H1 (cell line): ENCODE measurements at regions not wholly inside any gene's neighbourhood (a gene's known extent, or its start where the extent isn't known, plus 50 kb on each side); places are given as distances from the start of the nearest gene placed in this dataset.
"Not testable (repeated sequence)": the region's sequence is repeated elsewhere in the genome, so short reads cannot be mapped to it uniquely, and the experiment has no call there.

Source experiments
- CTCF ChIA-PET: fragments of 300-600 bp; sonication (Branson Sonifier 250); formaldehyde crosslinking; loops from one replicate; lab custom pipeline; 2021; ENCODE audit not compliant: partially characterized antibody; lab: Charles Lee
- POLR2A ChIA-PET: fragments of 300-600 bp; sonication (Branson Sonifier 250); formaldehyde crosslinking; loops from one replicate; lab custom pipeline; 2021; ENCODE audit warnings: inconsistent platforms; ENCODE audit not compliant: partially characterized antibody; lab: Charles Lee
- DNase-seq, 2 experiments: peaks; one replicate each; pipeline versions ENCODE4 v3.0.0 to v3.0.0-alpha.2; 2010 to 2022; ENCODE audit warnings: low spot score in 2 of 2, low read depth in 1 of 2, mixed read lengths in 1 of 2
- FAIRE-seq: peaks from 2 replicates; lab custom pipeline; 2011; peaks lifted over from hg19 to GRCh38; lab: Jason Lieb, UNC
- H2AFZ ChIP-seq: 2 replicates; pipeline ENCODE4 v1.8.1; 2012; ENCODE audit warnings: low read length, inconsistent platforms
- H2AK5ac ChIP-seq: 2 replicates; pipeline ENCODE4 v1.6.1; 2013; ENCODE audit warnings: low read depth, low read length
- H2BK120ac ChIP-seq: replicated peaks from 2 replicates; pipeline ENCODE3; 2013; ENCODE audit warnings: low read depth, low read length, inconsistent platforms
- H2BK12ac ChIP-seq: 2 replicates; pipeline ENCODE4 v1.6.1; 2013; ENCODE audit warnings: low read depth, low read length
- H2BK15ac ChIP-seq: 2 replicates; pipeline ENCODE4 v1.6.1; 2013; ENCODE audit warnings: low read length
- H2BK20ac ChIP-seq: 2 replicates; pipeline ENCODE4 v1.6.1; 2013; ENCODE audit warnings: low read length
- H2BK5ac ChIP-seq: 2 replicates; pipeline ENCODE4 v1.6.1; 2013; ENCODE audit warnings: low read depth, low read length
- H3K14ac ChIP-seq: 2 replicates; pipeline ENCODE4 v1.6.1; 2013; ENCODE audit warnings: inconsistent platforms; ENCODE audit not compliant: insufficient read length
- H3K18ac ChIP-seq: 2 replicates; pipeline ENCODE4 v1.6.1; 2013; ENCODE audit warnings: low read length; ENCODE audit errors: extremely low read depth
- H3K23ac ChIP-seq: 2 replicates; pipeline ENCODE4 v1.6.1; 2013; ENCODE audit warnings: inconsistent platforms; ENCODE audit not compliant: insufficient read length
- H3K23me2 ChIP-seq: 2 replicates; pipeline ENCODE4 v1.6.1; 2013; ENCODE audit warnings: low read depth, low read length
- H3K27ac ChIP-seq: 2 replicates; pipeline ENCODE4 v1.6.1; 2011; ENCODE audit warnings: low read depth, low read length, inconsistent platforms
- H3K27me3 ChIP-seq, 4 experiments: replicated peaks in 1 of 4; 1 replicate in 1 of 4; 2 replicates in 3 of 4; pipeline versions ENCODE4 v1.6.1 to v1.8.1; 2011 to 2013; ENCODE audit warnings: low read length in 3 of 4, mild to moderate bottlenecking in 3 of 4, inconsistent platforms in 2 of 4, mixed read lengths in 2 of 4, moderate library complexity in 1 of 4; ENCODE audit not compliant: control insufficient read depth in 3 of 4, insufficient read depth in 3 of 4; ENCODE audit errors: extremely low read depth in 1 of 4
- H3K36me3 ChIP-seq, 4 experiments: 2 replicates each; pipeline versions ENCODE4 v1.6.1 to v1.8.1; 2011 to 2013; ENCODE audit warnings: mild to moderate bottlenecking in 4 of 4, low read length in 3 of 4, moderate library complexity in 2 of 4, control low read depth in 1 of 4, inconsistent platforms in 1 of 4; ENCODE audit not compliant: insufficient read depth in 4 of 4, control insufficient read depth in 2 of 4
- H3K4ac ChIP-seq: replicated peaks from 2 replicates; pipeline ENCODE3; 2013; ENCODE audit warnings: low read length, low read depth, mixed read lengths, inconsistent platforms; ENCODE audit not compliant: insufficient read length
- H3K4me1 ChIP-seq, 4 experiments: replicated peaks in 1 of 4; 1 replicate in 1 of 4; 2 replicates in 3 of 4; pipeline versions ENCODE4 v1.6.1 to v1.8.1; 2011 to 2013; ENCODE audit warnings: low read length in 3 of 4, inconsistent platforms in 2 of 4, mixed read lengths in 1 of 4; ENCODE audit not compliant: insufficient read depth in 4 of 4, control insufficient read depth in 3 of 4
- H3K4me2 ChIP-seq, 2 experiments: 2 replicates each; pipeline versions ENCODE4 v1.6.1 to v1.8.1; 2011 to 2013; ENCODE audit warnings: low read depth in 2 of 2, low read length in 2 of 2, control low read depth in 1 of 2, inconsistent platforms in 1 of 2, mild to moderate bottlenecking in 1 of 2; ENCODE audit not compliant: insufficient read depth in 1 of 2
- H3K4me3 ChIP-seq, 4 experiments: fragments of 200-600, 300-600 bp in 1 of 4; sonication (generic), shearing (Covaris generic), sonication (Bioruptor Twin) in 1 of 4; 2 replicates each; pipeline versions ENCODE4 v1.5.1 to v1.8.1; 2011 to 2016; ENCODE audit warnings: low read length in 4 of 4, low read depth in 3 of 4, control low read depth in 2 of 4, inconsistent platforms in 2 of 4, mild to moderate bottlenecking in 2 of 4, mixed read lengths in 1 of 4, moderate library complexity in 1 of 4; ENCODE audit not compliant: insufficient read depth in 2 of 4; ENCODE audit errors: extremely low read depth in 1 of 4
- H3K56ac ChIP-seq: replicated peaks from 2 replicates; pipeline ENCODE3; 2013; ENCODE audit warnings: low read depth, mild to moderate bottlenecking, mixed read lengths, low read length, inconsistent platforms; ENCODE audit not compliant: insufficient read length
- H3K79me1 ChIP-seq: 2 replicates; pipeline ENCODE4 v1.6.1; 2013; ENCODE audit warnings: low read depth, low read length, control low read depth
- H3K79me2 ChIP-seq, 2 experiments: 2 replicates each; pipeline versions ENCODE4 v1.6.1 to v1.8.1; 2012 to 2013; ENCODE audit warnings: low read length in 2 of 2, mild to moderate bottlenecking in 2 of 2, inconsistent platforms in 1 of 2; ENCODE audit not compliant: insufficient read depth in 2 of 2, control insufficient read depth in 1 of 2
- H3K9ac ChIP-seq, 4 experiments: replicated peaks in 1 of 4; 1 replicate in 1 of 4; 2 replicates in 3 of 4; pipeline versions ENCODE4 v1.6.1 to v1.8.1; 2011 to 2013; ENCODE audit warnings: low read depth in 3 of 4, low read length in 3 of 4, control low read depth in 2 of 4, mild to moderate bottlenecking in 2 of 4, moderate library complexity in 2 of 4, inconsistent platforms in 1 of 4; ENCODE audit errors: extremely low read depth in 1 of 4
- H3K9me3 ChIP-seq, 2 experiments: 2 replicates each; pipeline versions ENCODE4 v1.6.1 to v1.8.1; 2012 to 2013; ENCODE audit warnings: mild to moderate bottlenecking in 2 of 2, moderate library complexity in 2 of 2, control low read depth in 1 of 2, inconsistent platforms in 1 of 2, low read depth in 1 of 2, low read length in 1 of 2, mixed read lengths in 1 of 2; ENCODE audit not compliant: insufficient read depth in 2 of 2
- H4K20me1 ChIP-seq, 2 experiments: replicated peaks in 1 of 2; 2 replicates each; pipeline versions ENCODE3 to v1.8.1; 2011 to 2013; ENCODE audit warnings: inconsistent platforms in 2 of 2, low read length in 2 of 2, mild to moderate bottlenecking in 1 of 2; ENCODE audit not compliant: insufficient read depth in 2 of 2, control insufficient read depth in 1 of 2
- H4K5ac ChIP-seq: 2 replicates; pipeline ENCODE4 v1.6.1; 2013; ENCODE audit warnings: low read length, low read depth, mixed read lengths, inconsistent platforms; ENCODE audit not compliant: insufficient read length
- H4K8ac ChIP-seq: 2 replicates; pipeline ENCODE4 v1.8.0; 2013; ENCODE audit warnings: mild to moderate bottlenecking, moderate library complexity, low read length, inconsistent platforms; ENCODE audit not compliant: insufficient read depth; ENCODE audit errors: extremely low read depth
- H4K91ac ChIP-seq: replicated peaks from 2 replicates; pipeline ENCODE3; 2013; ENCODE audit warnings: low read length, mixed read lengths, inconsistent platforms; ENCODE audit not compliant: insufficient read length
- WGBS, 2 experiments: shearing (Covaris generic) in 1 of 2; methylation state at CpG; one replicate each; pipeline versions ENCODE4 v1.1.6 to v1.1.7; 2013 to 2015; ENCODE audit warnings: low lambda C conversion rate in 2 of 2, mixed read lengths in 2 of 2, inconsistent platforms in 1 of 2, low coverage in 1 of 2, missing lambda C conversion rate in 1 of 2; ENCODE audit not compliant: insufficient replicate concordance in 2 of 2, insufficient coverage in 1 of 2, insufficient read length in 1 of 2; ENCODE audit errors: extremely low coverage in 1 of 2, missing lambda C conversion rate in 1 of 2; 5-methylcytosine and 5-hydroxymethylcytosine counted together

DNA sequence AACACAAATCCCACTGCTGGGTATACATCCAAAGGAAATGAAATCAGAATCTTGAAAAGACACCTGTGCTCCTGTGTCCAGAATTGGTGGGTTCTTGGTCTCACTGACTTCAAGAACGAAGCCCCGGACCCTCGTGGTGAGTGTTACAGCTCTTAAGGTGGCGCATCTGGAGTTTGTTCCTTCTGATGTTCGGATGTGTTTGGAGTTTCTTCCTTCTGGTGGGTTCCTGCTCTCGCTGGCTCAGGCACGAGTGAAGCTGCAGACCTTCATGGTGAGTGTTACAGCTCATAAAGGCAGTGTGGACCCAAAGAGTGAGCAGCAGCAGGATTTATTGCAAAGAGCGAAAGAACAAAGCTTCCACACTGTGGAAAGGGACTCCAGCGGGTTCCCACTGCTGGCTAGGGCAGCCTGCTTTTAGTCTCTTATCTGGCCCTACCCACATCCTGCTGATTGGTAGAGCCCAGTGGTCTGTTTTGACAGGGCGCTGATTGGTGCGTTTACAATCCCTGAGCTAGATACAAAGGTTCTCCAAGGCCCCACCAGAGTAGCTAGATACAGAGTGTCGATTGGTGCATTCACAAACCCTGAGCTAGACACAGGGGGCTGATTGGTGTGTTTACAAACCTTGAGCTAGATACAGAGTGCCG, 80.0 kb upstream of the RGPD4 start:
- POLR2A ChIA-PET, H2AFZ ChIP-seq, DNase-seq, H3K79me2 ChIP-seq, CTCF ChIA-PET, H4K8ac ChIP-seq, H2BK20ac ChIP-seq, H3K4ac ChIP-seq, H3K4me3 ChIP-seq, H4K20me1 ChIP-seq, H2BK12ac ChIP-seq, H3K14ac ChIP-seq, FAIRE-seq, H3K23me2 ChIP-seq, H2BK120ac ChIP-seq, H2AK5ac ChIP-seq, H3K23ac ChIP-seq, H3K18ac ChIP-seq, H3K27me3 ChIP-seq, H3K9me3 ChIP-seq, H3K27ac ChIP-seq, H3K36me3 ChIP-seq, H2BK15ac ChIP-seq, H3K9ac ChIP-seq, H4K5ac ChIP-seq, H4K91ac ChIP-seq, H3K56ac ChIP-seq, H3K4me2 ChIP-seq, H2BK5ac ChIP-seq, H3K4me1 ChIP-seq, H3K79me1 ChIP-seq: not testable (repeated sequence)
- WGBS, 2 experiments, result 94% methylated on average over 12 of the region's 13 CpGs; no CpG with 5 or more reads in 1 of the 2 experiments
